CD14-positive monocyte (primary cell): ENCODE measurements at regions not wholly inside any gene's neighbourhood (a gene's known extent, or its start where the extent isn't known, plus 50 kb on each side); places are given as distances from the start of the nearest gene placed in this dataset.

Experiments
- DNase-seq, 3 donors: peaks; one replicate each; pipeline ENCODE4 v3.0.0-alpha.2; 2011 to 2022
- H2AFZ ChIP-seq: 2 replicates; pipeline ENCODE4 v1.6.0; 2012; ENCODE audit warnings: mild to moderate bottlenecking, low read depth, low read length, inconsistent platforms; ENCODE audit not compliant: insufficient read depth, poor library complexity, severe bottlenecking
- H3K27ac ChIP-seq, 2 donors: 1 replicate in 1 of 2; 2 replicates in 1 of 2; pipeline ENCODE4 v1.5.1; 2012 to 2013; ENCODE audit warnings: low read length in 2 of 2, control low read depth in 1 of 2, inconsistent platforms in 1 of 2, low read depth in 1 of 2, mild to moderate bottlenecking in 1 of 2
- H3K27me3 ChIP-seq, 2 donors: one replicate each; pipeline versions ENCODE4 v1.6.0 to v1.6.1; 2011 to 2013; ENCODE audit warnings: low read length in 2 of 2; ENCODE audit not compliant: control insufficient read depth in 2 of 2, insufficient read depth in 2 of 2
- H3K36me3 ChIP-seq, 2 donors: replicated peaks in 1 of 2; 1 replicate in 1 of 2; 2 replicates in 1 of 2; pipeline versions ENCODE4 v1.5.1 to v1.6.1; 2012 to 2013; ENCODE audit warnings: low read length in 2 of 2, control low read depth in 1 of 2, inconsistent platforms in 1 of 2, mild to moderate bottlenecking in 1 of 2; ENCODE audit not compliant: insufficient read depth in 2 of 2, control insufficient read depth in 1 of 2
- H3K4me1 ChIP-seq, 2 donors: 1 replicate in 1 of 2; 2 replicates in 1 of 2; pipeline versions ENCODE4 v1.5.1 to v1.6.1; 2012 to 2013; ENCODE audit warnings: low read length in 2 of 2, control low read depth in 1 of 2, inconsistent platforms in 1 of 2, mild to moderate bottlenecking in 1 of 2, moderate library complexity in 1 of 2; ENCODE audit not compliant: insufficient read depth in 2 of 2, control insufficient read depth in 1 of 2
- H3K4me2 ChIP-seq: replicated peaks from 2 replicates; pipeline ENCODE3; 2012; ENCODE audit warnings: low read length, moderate library complexity, mild to moderate bottlenecking; ENCODE audit not compliant: poor library complexity, severe bottlenecking; ENCODE audit errors: extremely low read depth
- H3K4me3 ChIP-seq, 3 experiments: fragments of 200-600 bp in 1 of 3; sonication (generic) in 1 of 3; replicated peaks in 1 of 3; 1 replicate in 2 of 3; 2 replicates in 1 of 3; pipeline ENCODE4 v1.5.1; 2011 to 2013; ENCODE audit warnings: low read length in 3 of 3, mild to moderate bottlenecking in 3 of 3, control low read depth in 2 of 3, low read depth in 2 of 3, inconsistent platforms in 1 of 3, moderate library complexity in 1 of 3
- H3K79me2 ChIP-seq: 2 replicates; pipeline ENCODE4 v1.6.0; 2012; ENCODE audit warnings: mild to moderate bottlenecking, control low read depth, inconsistent platforms, low read length, moderate library complexity; ENCODE audit not compliant: insufficient read depth
- H3K9ac ChIP-seq: 2 replicates; pipeline ENCODE4 v1.6.0; 2017; ENCODE audit warnings: low read length, mild to moderate bottlenecking; ENCODE audit not compliant: insufficient read depth, poor library complexity, severe bottlenecking
- H3K9me3 ChIP-seq, 2 donors: replicated peaks in 1 of 2; 1 replicate in 1 of 2; 2 replicates in 1 of 2; pipeline versions ENCODE4 v1.5.1 to v1.6.1; 2012 to 2013; ENCODE audit warnings: low read length in 2 of 2, control low read depth in 1 of 2; ENCODE audit not compliant: control insufficient read depth in 1 of 2, insufficient read depth in 1 of 2
- H4K20me1 ChIP-seq: 2 replicates; pipeline ENCODE4 v1.6.0; 2012; ENCODE audit warnings: mild to moderate bottlenecking, low read length, control low read depth, moderate library complexity; ENCODE audit not compliant: insufficient read depth
- H3K27ac Mint-ChIP-seq, 7 donors: one replicate each; pipeline ENCODE4 v1.8.0; 2020; ENCODE audit warnings: mild to moderate bottlenecking in 7 of 7, mixed read lengths in 7 of 7, moderate library complexity in 6 of 7, inconsistent platforms in 2 of 7
- H3K27me3 Mint-ChIP-seq, 3 donors: one replicate each; pipeline ENCODE4 v1.8.0; 2021 to 2022; ENCODE audit warnings: low read depth in 3 of 3, mild to moderate bottlenecking in 3 of 3, mixed read lengths in 3 of 3, moderate library complexity in 3 of 3, inconsistent platforms in 1 of 3
- H3K36me3 Mint-ChIP-seq, 2 donors: one replicate each; pipeline ENCODE4 v1.8.0; 2020; ENCODE audit warnings: mixed read lengths in 2 of 2, inconsistent platforms in 1 of 2, mild to moderate bottlenecking in 1 of 2
- H3K4me1 Mint-ChIP-seq: one replicate; pipeline ENCODE4 v1.8.0; 2020; ENCODE audit warnings: mild to moderate bottlenecking, mixed read lengths
- H3K4me3 Mint-ChIP-seq, 2 donors: one replicate each; pipeline ENCODE4 v1.8.0; 2020; ENCODE audit warnings: mild to moderate bottlenecking in 2 of 2, mixed read lengths in 2 of 2, moderate library complexity in 1 of 2
- H3K9me3 Mint-ChIP-seq, 7 donors: one replicate each; pipeline ENCODE4 v1.8.0; 2020 to 2022; ENCODE audit warnings: mixed read lengths in 7 of 7, mild to moderate bottlenecking in 6 of 7, moderate library complexity in 6 of 7, inconsistent platforms in 2 of 7
- WGBS: methylation state at CpG from one replicate; pipeline ENCODE4 v1.1.5; 2013; ENCODE audit warnings: missing lambda C conversion rate; ENCODE audit not compliant: insufficient coverage; 5-methylcytosine and 5-hydroxymethylcytosine counted together
- intact Hi-C, 2 donors: fragments of 100-400 bp; cut with micrococcal nuclease; formaldehyde crosslinking; loops; one replicate each; pipeline versions ENCODE4 v1.15.0 to v1.15.1; 2023
- TF ChIP-seq, protein P1 (sequence below): fragments of 200-600 bp; IDR thresholded peaks from one replicate; pipeline ENCODE4 v1.8.0; 2022; ENCODE audit warnings: antibody characterized with exemption, mild to moderate bottlenecking

DNA sequence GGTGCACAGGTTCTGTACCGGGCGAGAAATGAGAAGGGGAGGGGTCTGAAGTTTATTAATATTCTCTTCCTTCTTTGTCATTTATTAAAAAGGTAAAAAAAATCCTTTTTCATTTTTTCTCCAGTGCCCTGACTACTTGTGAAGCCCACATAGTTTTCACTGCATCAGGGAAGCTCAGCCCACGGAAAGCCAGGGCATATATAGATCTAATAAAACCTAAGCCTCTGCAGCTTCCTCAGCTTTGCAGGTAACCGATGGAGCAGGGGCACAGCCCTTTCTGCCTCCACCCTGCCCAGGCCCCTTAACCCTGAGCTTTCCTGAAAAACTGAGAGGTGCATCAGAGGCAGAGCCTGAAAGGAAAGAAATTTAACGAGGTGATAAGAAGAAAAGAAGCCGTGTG, 140.1 kb downstream of the NXPE2 start:
- H2AFZ ChIP-seq: no peak overlapping the region
- no peak overlapping the region for H3K27ac ChIP-seq
- Mint-ChIP-seq H3K4me3 (no peak overlapping the region), H3K27me3 (peaks cover 0 to 5% (median 3%) of the 10 kb centered on the region in 3 donors), H3K4me1 (no peaks in the 10 kb centered on the region), H3K9me3 (peaks cover 0 to 3% (median 0%) of the 10 kb centered on the region in 7 donors), H3K27ac (no peak overlapping the region), H3K36me3 (no peaks in the 10 kb centered on the region)
- no peaks in the 10 kb centered on the region for H3K79me2 ChIP-seq
- no peaks in the 10 kb centered on the region for H4K20me1 ChIP-seq
- intact Hi-C loops: no loop called here
- no peak overlapping the region for H3K4me2 ChIP-seq
- no peak overlapping the region for H3K9ac ChIP-seq
- no peaks in the 10 kb centered on the region for H3K36me3 ChIP-seq
- H3K4me3 ChIP-seq: no peak overlapping the region
- H3K27me3 ChIP-seq: no peaks in the 10 kb centered on the region
- no peaks in the 10 kb centered on the region for H3K9me3 ChIP-seq
- TF ChIP-seq, protein P1, sequence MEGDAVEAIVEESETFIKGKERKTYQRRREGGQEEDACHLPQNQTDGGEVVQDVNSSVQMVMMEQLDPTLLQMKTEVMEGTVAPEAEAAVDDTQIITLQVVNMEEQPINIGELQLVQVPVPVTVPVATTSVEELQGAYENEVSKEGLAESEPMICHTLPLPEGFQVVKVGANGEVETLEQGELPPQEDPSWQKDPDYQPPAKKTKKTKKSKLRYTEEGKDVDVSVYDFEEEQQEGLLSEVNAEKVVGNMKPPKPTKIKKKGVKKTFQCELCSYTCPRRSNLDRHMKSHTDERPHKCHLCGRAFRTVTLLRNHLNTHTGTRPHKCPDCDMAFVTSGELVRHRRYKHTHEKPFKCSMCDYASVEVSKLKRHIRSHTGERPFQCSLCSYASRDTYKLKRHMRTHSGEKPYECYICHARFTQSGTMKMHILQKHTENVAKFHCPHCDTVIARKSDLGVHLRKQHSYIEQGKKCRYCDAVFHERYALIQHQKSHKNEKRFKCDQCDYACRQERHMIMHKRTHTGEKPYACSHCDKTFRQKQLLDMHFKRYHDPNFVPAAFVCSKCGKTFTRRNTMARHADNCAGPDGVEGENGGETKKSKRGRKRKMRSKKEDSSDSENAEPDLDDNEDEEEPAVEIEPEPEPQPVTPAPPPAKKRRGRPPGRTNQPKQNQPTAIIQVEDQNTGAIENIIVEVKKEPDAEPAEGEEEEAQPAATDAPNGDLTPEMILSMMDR: no peak
- no peak for DNase-seq
- WGBS: 67% methylated on average over 2 of the region's 6 CpGs
- H3K4me1 ChIP-seq: no peaks in the 10 kb centered on the region

DNA sequence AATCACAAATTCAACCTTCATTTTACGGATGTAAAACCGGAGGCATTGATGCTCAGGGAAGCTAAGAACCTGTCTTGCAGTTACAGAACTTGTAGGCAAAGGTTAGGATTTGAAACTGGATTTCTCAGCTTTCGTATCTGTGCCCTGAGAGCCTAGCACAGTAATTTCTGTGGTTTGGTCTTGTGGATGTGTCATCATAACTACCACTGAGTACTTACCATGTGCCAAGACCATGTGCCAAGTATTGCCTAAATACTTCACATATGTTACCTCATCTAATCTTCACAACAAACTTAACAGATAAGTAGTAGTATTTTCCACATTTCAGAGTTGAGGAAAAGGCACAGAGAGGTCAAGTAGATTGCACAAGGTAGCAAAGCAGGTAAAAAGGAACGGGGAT, 140.7 kb downstream of the NXPE2 start:
- Mint-ChIP-seq H3K36me3 (no peaks in the 10 kb centered on the region), H3K27me3 (peaks cover 0 to 5% (median 3%) of the 10 kb centered on the region in 3 donors), H3K4me1 (no peaks in the 10 kb centered on the region), H3K9me3 (peaks cover 0 to 3% (median 0%) of the 10 kb centered on the region in 7 donors), H3K4me3 (no peak overlapping the region), H3K27ac (no peak overlapping the region)
- 100% methylated on average over 1 of the region's 4 CpGs for WGBS
- H4K20me1 ChIP-seq: no peaks in the 10 kb centered on the region
- TF ChIP-seq, protein P1: no peak
- H3K27me3 ChIP-seq: no peaks in the 10 kb centered on the region
- no peak for DNase-seq
- H3K36me3 ChIP-seq: no peaks in the 10 kb centered on the region
- no peak overlapping the region for H3K4me2 ChIP-seq
- no peak overlapping the region for H2AFZ ChIP-seq
- H3K9me3 ChIP-seq: no peaks in the 10 kb centered on the region
- H3K79me2 ChIP-seq: no peaks in the 10 kb centered on the region
- no peak overlapping the region for H3K4me3 ChIP-seq
- no peaks in the 10 kb centered on the region for H3K4me1 ChIP-seq
- no peak overlapping the region for H3K27ac ChIP-seq
- intact Hi-C loops: no loop called here
- H3K9ac ChIP-seq: no peak overlapping the region
